ENCODE measurements at regions not wholly inside any gene's neighbourhood (a gene's known extent, or its start where the extent isn't known, plus 50 kb on each side); places are given as distances from the start of the nearest gene placed in this dataset.

GRCh38 chr4:34258176-34258575, 1986.1 kb downstream of the ARAP2 start:
- H2BK5ac ChIP-seq (ENCODE audit: low read depth, low read length), result no peak overlapping the region
- no peak overlapping the region for H3K4me2 ChIP-seq (ENCODE audit: insufficient read depth in 1 of 2, low read depth in 2 of 2, low read length in 2 of 2)
- H3K4ac ChIP-seq (replicated peaks; ENCODE audit: insufficient read length, low read depth, low read length), result no peak overlapping the region
- H3K79me1 ChIP-seq (ENCODE audit: low read depth, low read length), result no peaks in the 10 kb centered on the region
- ChIA-PET POLR2A (ENCODE audit: partially characterized antibody) (no interaction called here), CTCF (ENCODE audit: partially characterized antibody) (no interaction called here)
- no peak overlapping the region for H2BK120ac ChIP-seq (replicated peaks; ENCODE audit: low read depth, low read length)
- no peak overlapping the region for H3K4me3 ChIP-seq (ENCODE audit: extremely low read depth in 1 of 4, insufficient read depth in 2 of 4, low read depth in 3 of 4, low read length in 4 of 4)
- no peaks in the 10 kb centered on the region for H4K20me1 ChIP-seq (replicated peaks in 1 of 2; ENCODE audit: control insufficient read depth in 1 of 2, insufficient read depth in 2 of 2, low read length in 2 of 2)
- no peak overlapping the region for H2BK12ac ChIP-seq (ENCODE audit: low read depth, low read length)
- no peak overlapping the region for H3K14ac ChIP-seq (ENCODE audit: insufficient read length)
- no peaks in the 10 kb centered on the region for H3K4me1 ChIP-seq (replicated peaks in 1 of 4; ENCODE audit: control insufficient read depth in 3 of 4, insufficient read depth in 4 of 4, low read length in 3 of 4)
- H3K23ac ChIP-seq (ENCODE audit: insufficient read length), result no peak overlapping the region
- H2BK20ac ChIP-seq (ENCODE audit: low read length), result no peak overlapping the region
- no peaks in the 10 kb centered on the region for H3K36me3 ChIP-seq (ENCODE audit: control insufficient read depth in 2 of 4, insufficient read depth in 4 of 4, low read length in 3 of 4)
- H2AK5ac ChIP-seq (ENCODE audit: low read depth, low read length), result no peak overlapping the region
- H2BK15ac ChIP-seq (ENCODE audit: low read length), result no peak overlapping the region
- no peaks in the 10 kb centered on the region for H3K27me3 ChIP-seq (replicated peaks in 1 of 4; ENCODE audit: control insufficient read depth in 3 of 4, extremely low read depth in 1 of 4, insufficient read depth in 3 of 4, low read length in 3 of 4)
- H3K56ac ChIP-seq (replicated peaks; ENCODE audit: insufficient read length, low read depth, low read length), result no peak overlapping the region
- no peak overlapping the region for H2AFZ ChIP-seq (ENCODE audit: low read length)
- no peaks in the 10 kb centered on the region for H3K79me2 ChIP-seq (ENCODE audit: control insufficient read depth in 1 of 2, insufficient read depth in 2 of 2, low read length in 2 of 2)
- H3K23me2 ChIP-seq (ENCODE audit: low read depth, low read length), result no peaks in the 10 kb centered on the region
- no peak overlapping the region for H3K27ac ChIP-seq (ENCODE audit: low read depth, low read length)
- H3K9ac ChIP-seq (replicated peaks in 1 of 4; ENCODE audit: extremely low read depth in 1 of 4, low read depth in 3 of 4, low read length in 3 of 4), result no peak overlapping the region
- H4K8ac ChIP-seq (ENCODE audit: extremely low read depth, insufficient read depth, low read length), result no peak overlapping the region
- H4K91ac ChIP-seq (replicated peaks; ENCODE audit: insufficient read length, low read length), result no peak overlapping the region
- no peak overlapping the region for H4K5ac ChIP-seq (ENCODE audit: insufficient read length, low read depth, low read length)
- FAIRE-seq, result no peak
- no peaks in the 10 kb centered on the region for H3K9me3 ChIP-seq (ENCODE audit: insufficient read depth in 2 of 2, low read depth in 1 of 2, low read length in 1 of 2)
- DNase-seq (ENCODE audit: low read depth in 1 of 2, low spot score in 2 of 2), result no peak
- WGBS, 2 experiments (ENCODE audit: extremely low coverage in 1 of 2, insufficient coverage in 1 of 2, insufficient read length in 1 of 2, insufficient replicate concordance in 2 of 2, low coverage in 1 of 2, low lambda C conversion rate in 2 of 2, missing lambda C conversion rate in 1 of 2), result 98% methylated on average over 2 of the region's 2 CpGs; no CpG with 5 or more reads in 1 of the 2 experiments
- no peak overlapping the region for H3K18ac ChIP-seq (ENCODE audit: extremely low read depth, low read length)
- TF ChIP-seq TAF7 (optimal IDR thresholded peaks at IDR 0.05; ENCODE audit: borderline replicate concordance, low read depth, low read length) (no peak), ATF3 (IDR thresholded peaks at IDR 0.05; ENCODE audit: insufficient read depth, low read depth, low read length) (no peak), MAFK (IDR thresholded peaks at IDR 0.05; ENCODE audit: low read depth, low read length) (no peak), CHD2 (IDR thresholded peaks at IDR 0.05; ENCODE audit: low read length) (no peak), MAX (IDR thresholded peaks at IDR 0.05) (no peak), EGR1 (IDR thresholded peaks at IDR 0.05; ENCODE audit: borderline replicate concordance, low read depth, low read length) (no peak)
